GM19238 (cell line): ENCODE measurements at regions not wholly inside any gene's neighbourhood (a gene's known extent, or its start where the extent isn't known, plus 50 kb on each side); places are given as distances from the start of the nearest gene placed in this dataset.
"Not testable (repeated sequence)": the region's sequence is repeated elsewhere in the genome, so short reads cannot be mapped to it uniquely, and the experiment has no call there.

Experiments
- DNase-seq: peaks from one replicate; pipeline ENCODE4 v3.0.0; 2011; ENCODE audit warnings: low spot score; ENCODE audit not compliant: insufficient read length

DNA sequence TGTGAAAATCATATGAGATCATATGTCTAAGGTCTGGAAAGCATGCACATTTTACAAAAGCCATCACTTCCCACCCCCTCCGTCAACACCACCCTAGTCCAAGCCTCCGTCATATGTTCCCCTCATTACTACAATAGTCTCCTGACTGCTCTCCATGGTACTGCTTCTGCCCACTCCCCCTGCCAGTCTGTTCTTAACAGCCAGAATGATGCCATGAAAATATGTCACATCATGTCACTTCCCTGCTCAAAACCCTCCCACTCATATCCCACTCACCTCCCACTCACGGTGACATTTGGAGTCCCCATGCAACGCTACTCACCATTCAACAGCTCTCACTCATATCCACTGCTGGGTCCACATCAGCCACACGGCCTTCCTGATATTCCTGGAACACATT lies 432.3 kb downstream of the XYLT1 start:
- no peak for DNase-seq

DNA sequence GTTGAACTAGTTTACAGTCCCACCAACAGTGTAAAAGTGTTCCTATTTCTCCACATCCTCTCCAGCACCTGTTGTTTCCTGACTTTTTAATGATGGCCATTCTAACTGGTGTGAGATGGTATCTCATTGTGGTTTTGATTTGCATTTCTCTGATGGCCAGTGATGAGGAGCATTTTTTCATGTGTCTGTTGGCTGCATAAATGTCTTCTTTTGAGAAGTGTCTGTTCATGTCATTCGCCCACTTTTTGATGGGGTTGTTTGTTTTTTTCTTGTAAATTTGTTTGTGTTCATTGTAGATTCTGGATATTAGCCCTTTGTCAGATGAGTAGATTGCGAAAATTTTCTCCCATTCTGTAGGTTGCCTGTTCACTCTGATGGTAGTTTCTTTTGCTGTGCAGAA lies 421.7 kb downstream of the XYLT1 start:
- DNase-seq, result not testable (repeated sequence)

DNA sequence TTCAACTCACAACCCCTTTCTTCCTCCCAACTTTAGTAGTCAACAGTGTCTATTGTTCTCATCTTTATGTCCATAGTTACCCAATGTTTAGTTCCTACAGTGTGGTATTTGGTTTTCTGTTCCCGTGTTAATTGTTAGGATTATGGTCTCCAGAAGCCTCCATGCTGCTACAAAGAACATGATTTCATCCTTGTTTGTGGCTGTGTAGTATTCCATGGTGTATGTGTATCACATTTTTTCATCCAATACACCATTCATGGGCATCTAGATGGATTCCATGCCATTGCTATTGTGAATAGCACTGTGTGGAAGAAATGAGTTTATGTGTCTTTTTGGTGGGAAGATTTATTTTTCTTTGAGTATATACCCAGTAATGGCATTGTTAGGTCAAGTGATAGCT lies 420.3 kb downstream of the XYLT1 start:
- no peak for DNase-seq
